Breast epithelium (tissue), 3 donors: ENCODE measurements at regions not wholly inside any gene's neighbourhood (a gene's known extent, or its start where the extent isn't known, plus 50 kb on each side); places are given as distances from the start of the nearest gene placed in this dataset.

Source experiments
- POLR2A ChIP-seq: fragments of 450-650 bp; IDR thresholded peaks from one replicate; pipeline ENCODE4 v1.6.1; 2016; ENCODE audit warnings: antibody characterized with exemption, mild to moderate bottlenecking, moderate library complexity
- TF ChIP-seq, protein P1 (sequence below), 3 donors: fragments of 450-650 bp; IDR thresholded peaks; one replicate each; pipeline ENCODE4 v1.5.1; 2016 to 2017; ENCODE audit warnings: antibody characterized with exemption in 3 of 3, mild to moderate bottlenecking in 3 of 3, moderate library complexity in 3 of 3

DNA sequence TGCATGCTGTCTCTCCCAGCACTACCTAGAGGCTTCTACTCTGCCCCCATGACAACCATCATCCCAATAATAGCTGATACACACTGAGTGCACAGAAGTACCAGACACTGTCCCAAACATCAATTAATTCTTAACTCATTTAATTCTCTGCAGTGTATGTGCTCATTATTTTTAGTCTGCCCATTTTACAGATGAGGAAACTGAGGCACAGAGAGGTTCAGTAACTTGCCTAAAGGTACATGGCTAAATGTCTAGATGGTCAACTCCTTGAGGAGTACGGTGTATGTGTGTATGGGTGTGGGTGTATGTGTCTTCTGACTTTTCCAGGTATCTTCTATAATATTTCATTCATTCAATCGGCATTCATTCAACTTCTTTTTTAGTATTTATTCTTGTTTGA, 407.9 kb downstream of the SOX9 start:
- TF ChIP-seq, protein P1, sequence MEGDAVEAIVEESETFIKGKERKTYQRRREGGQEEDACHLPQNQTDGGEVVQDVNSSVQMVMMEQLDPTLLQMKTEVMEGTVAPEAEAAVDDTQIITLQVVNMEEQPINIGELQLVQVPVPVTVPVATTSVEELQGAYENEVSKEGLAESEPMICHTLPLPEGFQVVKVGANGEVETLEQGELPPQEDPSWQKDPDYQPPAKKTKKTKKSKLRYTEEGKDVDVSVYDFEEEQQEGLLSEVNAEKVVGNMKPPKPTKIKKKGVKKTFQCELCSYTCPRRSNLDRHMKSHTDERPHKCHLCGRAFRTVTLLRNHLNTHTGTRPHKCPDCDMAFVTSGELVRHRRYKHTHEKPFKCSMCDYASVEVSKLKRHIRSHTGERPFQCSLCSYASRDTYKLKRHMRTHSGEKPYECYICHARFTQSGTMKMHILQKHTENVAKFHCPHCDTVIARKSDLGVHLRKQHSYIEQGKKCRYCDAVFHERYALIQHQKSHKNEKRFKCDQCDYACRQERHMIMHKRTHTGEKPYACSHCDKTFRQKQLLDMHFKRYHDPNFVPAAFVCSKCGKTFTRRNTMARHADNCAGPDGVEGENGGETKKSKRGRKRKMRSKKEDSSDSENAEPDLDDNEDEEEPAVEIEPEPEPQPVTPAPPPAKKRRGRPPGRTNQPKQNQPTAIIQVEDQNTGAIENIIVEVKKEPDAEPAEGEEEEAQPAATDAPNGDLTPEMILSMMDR (IDR thresholded peaks at IDR 0.05) = no peak
- no peak for TF ChIP-seq POLR2A
